Upper lobe of left lung (tissue), 6 donors: ENCODE measurements at regions not wholly inside any gene's neighbourhood (a gene's known extent, or its start where the extent isn't known, plus 50 kb on each side); places are given as distances from the start of the nearest gene placed in this dataset.

Experiments used
- ATAC-seq, 2 donors: fragments of 200-7000 bp; cut with Tn5 transposase; one replicate each; pipeline ENCODE4 v1.9.1; 2022; ENCODE audit warnings: mild to moderate bottlenecking in 2 of 2, moderate library complexity in 2 of 2; ENCODE audit not compliant: low FRiP score in 2 of 2
- DNase-seq, 2 donors: peaks; one replicate each; pipeline ENCODE4 v3.0.0-alpha.2; 2019 to 2020
- H3K27ac ChIP-seq, 4 donors: fragments of 200-600 bp; sonication (generic); one replicate each; pipeline ENCODE4 v1.5.1; 2016 to 2019
- H3K27me3 ChIP-seq, 4 donors: fragments of 200-600 bp; sonication (generic); one replicate each; pipeline ENCODE4 v1.5.1; 2017 to 2019
- H3K36me3 ChIP-seq, 4 donors: fragments of 200-600 bp; sonication (generic); one replicate each; pipeline ENCODE4 v1.5.1; 2016 to 2019
- H3K4me1 ChIP-seq, 4 donors: fragments of 200-600 bp; sonication (generic); one replicate each; pipeline ENCODE4 v1.5.1; 2018 to 2019
- H3K4me3 ChIP-seq, 4 donors: fragments of 200-600 bp; sonication (generic); one replicate each; pipeline ENCODE4 v1.5.1; 2017 to 2019; ENCODE audit warnings: mild to moderate bottlenecking in 2 of 4, moderate library complexity in 1 of 4
- H3K9me3 ChIP-seq, 4 donors: fragments of 200-600 bp; sonication (generic); one replicate each; pipeline ENCODE4 v1.5.1; 2018 to 2019
- EP300 ChIP-seq, 4 donors: sonication (generic); formaldehyde crosslinking; IDR thresholded peaks; one replicate each; pipeline ENCODE4 v1.5.1; 2017; ENCODE audit warnings: antibody characterized with exemption in 4 of 4, control low read depth in 2 of 4
- POLR2A ChIP-seq, 4 donors: fragments of 450-650 bp; IDR thresholded peaks; one replicate each; pipeline ENCODE4 v1.5.1; 2016 to 2017; ENCODE audit warnings: antibody characterized with exemption in 4 of 4, mild to moderate bottlenecking in 2 of 4
- POLR2AphosphoS5 ChIP-seq, 2 donors: sonication (generic); formaldehyde crosslinking; IDR thresholded peaks; one replicate each; pipeline ENCODE4 v1.5.1; 2017; ENCODE audit warnings: antibody characterized with exemption in 2 of 2
- WGBS, 2 donors: methylation state at CpG; one replicate each; pipeline ENCODE4 v1.1.5; 2017 to 2018; 5-methylcytosine and 5-hydroxymethylcytosine counted together
- TF ChIP-seq, protein P1 (sequence below), 6 experiments: fragments of 450-650 bp in 4 of 6; fragments of 200-600 bp in 2 of 6; sonication (generic) in 2 of 6; IDR thresholded peaks; one replicate each; pipeline ENCODE4 v1.5.1; 2016 to 2019; ENCODE audit warnings: antibody characterized with exemption in 6 of 6
- donor health status: DM: no; HTN: no; CAD: no; lungs with moderate emphysema.
- donor health status: DM: no; HTN: yes; CAD: no; lungs with severe emphysema.

DNA sequence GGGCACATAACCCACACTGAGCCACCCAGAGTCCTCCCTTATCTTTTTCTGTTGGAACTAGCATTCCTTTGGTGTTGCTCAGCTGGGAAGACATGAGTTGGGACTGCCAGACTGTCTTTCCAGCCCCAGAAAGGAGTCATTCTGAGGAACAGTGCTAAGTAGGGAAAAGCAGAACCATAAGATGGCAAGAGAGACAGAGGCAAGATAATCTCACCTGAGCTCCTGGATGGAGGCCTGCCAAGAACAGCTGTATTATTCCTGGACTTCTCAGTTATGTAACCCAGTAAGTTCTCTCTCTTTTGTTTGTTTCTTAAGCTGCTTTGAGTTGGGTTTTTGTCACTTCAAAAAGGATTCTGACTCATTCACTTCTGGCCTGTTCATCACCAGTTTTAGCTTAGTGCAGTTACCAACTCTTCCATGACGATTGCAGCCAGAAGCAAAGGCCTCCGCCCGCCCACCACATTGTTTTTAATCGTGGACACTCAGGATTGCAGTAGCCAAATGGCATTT, 134.4 kb downstream of the OMA1 start:
- ATAC-seq = peak in 1 of 2 donors; percentile 12
- H3K36me3 ChIP-seq = no peaks in the 10 kb centered on the region
- WGBS, 2 donors = 91 to 92% methylated on average over 4 of the region's 4 CpGs

DNA sequence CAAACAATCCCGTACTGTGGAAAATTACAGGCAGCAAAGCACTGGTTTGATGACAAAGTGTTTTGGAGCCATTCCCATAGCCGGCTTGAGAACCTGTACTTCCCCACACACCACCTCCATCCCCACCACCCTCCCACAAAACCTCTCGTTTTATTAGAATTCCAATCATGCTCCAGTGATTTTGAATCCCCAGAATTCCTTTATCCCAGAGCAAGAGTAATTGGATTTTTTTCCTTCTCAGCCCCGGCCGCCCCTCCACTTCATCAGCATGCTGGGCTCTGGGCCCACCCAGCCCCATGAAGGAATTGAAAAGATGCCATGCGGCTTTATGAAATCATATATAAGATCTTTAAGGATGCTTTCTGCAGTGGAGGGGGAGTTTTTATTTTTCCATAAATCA, 136.6 kb downstream of the OMA1 start:
- Histone ChIP-seq H3K4me1 (no peaks in the 10 kb centered on the region), H3K27me3 (no peaks in the 10 kb centered on the region), H3K27ac (no peak overlapping the region), H3K9me3 (no peaks in the 10 kb centered on the region), H3K4me3 (no peak overlapping the region), H3K36me3 (no peaks in the 10 kb centered on the region)
- 80 to 82% methylated on average over 6 of the region's 6 CpGs for WGBS, 2 donors
- DNase-seq = no peak
- ATAC-seq = no peak
- no peak for TF ChIP-seq POLR2A (IDR thresholded peaks at IDR 0.05)
- TF ChIP-seq POLR2AphosphoS5 (IDR thresholded peaks at IDR 0.05) = no peak
- TF ChIP-seq EP300 (IDR thresholded peaks at IDR 0.05) = no peak
- TF ChIP-seq, protein P1, sequence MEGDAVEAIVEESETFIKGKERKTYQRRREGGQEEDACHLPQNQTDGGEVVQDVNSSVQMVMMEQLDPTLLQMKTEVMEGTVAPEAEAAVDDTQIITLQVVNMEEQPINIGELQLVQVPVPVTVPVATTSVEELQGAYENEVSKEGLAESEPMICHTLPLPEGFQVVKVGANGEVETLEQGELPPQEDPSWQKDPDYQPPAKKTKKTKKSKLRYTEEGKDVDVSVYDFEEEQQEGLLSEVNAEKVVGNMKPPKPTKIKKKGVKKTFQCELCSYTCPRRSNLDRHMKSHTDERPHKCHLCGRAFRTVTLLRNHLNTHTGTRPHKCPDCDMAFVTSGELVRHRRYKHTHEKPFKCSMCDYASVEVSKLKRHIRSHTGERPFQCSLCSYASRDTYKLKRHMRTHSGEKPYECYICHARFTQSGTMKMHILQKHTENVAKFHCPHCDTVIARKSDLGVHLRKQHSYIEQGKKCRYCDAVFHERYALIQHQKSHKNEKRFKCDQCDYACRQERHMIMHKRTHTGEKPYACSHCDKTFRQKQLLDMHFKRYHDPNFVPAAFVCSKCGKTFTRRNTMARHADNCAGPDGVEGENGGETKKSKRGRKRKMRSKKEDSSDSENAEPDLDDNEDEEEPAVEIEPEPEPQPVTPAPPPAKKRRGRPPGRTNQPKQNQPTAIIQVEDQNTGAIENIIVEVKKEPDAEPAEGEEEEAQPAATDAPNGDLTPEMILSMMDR (IDR thresholded peaks at IDR 0.05) = no peak

More for the DNA sequence above, 134.4 kb downstream of the OMA1 start:
- Histone ChIP-seq H3K4me1 (no peaks in the 10 kb centered on the region), H3K9me3 (no peaks in the 10 kb centered on the region), H3K27ac (no peak overlapping the region), H3K4me3 (no peak overlapping the region), H3K27me3 (no peaks in the 10 kb centered on the region)
- TF ChIP-seq EP300 (IDR thresholded peaks at IDR 0.05) = no peak
- no peak for TF ChIP-seq POLR2AphosphoS5 (IDR thresholded peaks at IDR 0.05)
- TF ChIP-seq, protein P1 (IDR thresholded peaks at IDR 0.05) = no peak
- TF ChIP-seq POLR2A (IDR thresholded peaks at IDR 0.05) = no peak
- no peak for DNase-seq

DNA sequence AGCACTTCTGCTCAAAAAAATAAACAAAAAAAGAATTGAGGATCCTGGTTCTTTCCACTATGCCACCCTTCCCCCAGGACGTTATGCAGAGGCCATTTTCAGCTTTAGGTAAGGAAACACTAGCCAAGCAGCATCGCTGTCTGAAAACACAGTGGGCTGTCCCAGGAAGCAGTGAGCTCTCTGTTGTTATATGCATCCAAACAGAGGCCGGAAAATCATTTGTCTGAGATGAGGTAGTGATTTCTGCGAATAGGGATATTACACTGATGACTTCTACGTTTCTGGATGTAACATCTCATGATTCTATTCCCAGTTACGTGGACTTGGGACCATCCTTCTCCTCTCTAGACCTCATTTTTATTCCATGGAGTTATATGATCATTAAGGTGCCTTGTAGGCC, 137.2 kb downstream of the OMA1 start:
- ATAC-seq = no peak

DNA sequence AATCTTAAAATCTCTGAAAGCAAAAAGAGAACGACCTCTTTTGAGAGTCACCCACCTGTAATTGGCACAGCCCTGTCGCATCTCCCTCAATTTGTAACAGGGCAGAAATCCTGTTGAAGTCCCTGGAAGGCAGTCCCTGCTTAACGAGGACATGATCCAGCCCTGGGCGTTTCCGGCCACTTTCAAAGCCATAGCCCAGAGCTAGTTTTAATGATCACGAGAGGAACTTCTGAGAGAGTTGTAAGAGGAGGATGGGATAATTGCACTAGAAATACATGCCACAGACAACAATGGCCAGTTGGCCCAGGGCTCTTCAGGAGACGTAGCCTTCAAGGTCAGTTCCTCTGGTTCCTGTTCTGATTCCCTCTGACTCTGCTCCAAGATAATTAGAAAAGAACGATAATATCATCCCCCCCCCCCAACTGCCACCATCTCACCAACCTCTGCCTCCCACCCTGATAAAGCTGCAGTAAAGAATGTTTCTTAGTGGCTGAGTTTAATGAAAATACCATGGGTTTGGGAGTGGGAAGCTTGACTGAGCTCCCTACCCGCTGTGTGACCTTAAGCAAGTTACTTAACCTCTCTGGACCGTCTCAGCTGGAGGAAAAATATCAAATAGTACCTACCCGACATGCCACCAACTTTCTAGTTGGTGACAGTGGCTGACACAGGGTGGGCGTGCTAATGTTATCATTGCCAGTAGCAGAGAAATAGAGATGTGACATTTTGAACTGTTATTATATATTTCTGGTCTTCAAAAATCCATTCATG, 140.0 kb downstream of the OMA1 start:
- Histone ChIP-seq H3K4me3 (no peak overlapping the region), H3K36me3 (no peaks in the 10 kb centered on the region), H3K4me1 (no peaks in the 10 kb centered on the region), H3K27ac (no peak overlapping the region), H3K27me3 (no peaks in the 10 kb centered on the region), H3K9me3 (no peaks in the 10 kb centered on the region)
- WGBS, 2 donors = 84 to 86% methylated on average over 12 of the region's 12 CpGs
- ATAC-seq = no peak
- no peak for TF ChIP-seq POLR2AphosphoS5 (IDR thresholded peaks at IDR 0.05)
- no peak for TF ChIP-seq POLR2A (IDR thresholded peaks at IDR 0.05)
- TF ChIP-seq EP300 (IDR thresholded peaks at IDR 0.05) = no peak
- TF ChIP-seq, protein P1 (IDR thresholded peaks at IDR 0.05) = no peak
- no peak for DNase-seq

More for the DNA sequence above, 137.2 kb downstream of the OMA1 start:
- Histone ChIP-seq H3K27me3 (no peaks in the 10 kb centered on the region), H3K9me3 (no peaks in the 10 kb centered on the region), H3K36me3 (no peaks in the 10 kb centered on the region), H3K27ac (no peak overlapping the region), H3K4me1 (no peaks in the 10 kb centered on the region), H3K4me3 (no peak overlapping the region)
- WGBS, 2 donors = 85 to 92% methylated on average over 6 of the region's 6 CpGs
- TF ChIP-seq POLR2A (IDR thresholded peaks at IDR 0.05) (no peak), EP300 (IDR thresholded peaks at IDR 0.05) (no peak), POLR2AphosphoS5 (IDR thresholded peaks at IDR 0.05) (no peak)
- TF ChIP-seq, protein P1 (IDR thresholded peaks at IDR 0.05) = no peak
- no peak for DNase-seq

DNA sequence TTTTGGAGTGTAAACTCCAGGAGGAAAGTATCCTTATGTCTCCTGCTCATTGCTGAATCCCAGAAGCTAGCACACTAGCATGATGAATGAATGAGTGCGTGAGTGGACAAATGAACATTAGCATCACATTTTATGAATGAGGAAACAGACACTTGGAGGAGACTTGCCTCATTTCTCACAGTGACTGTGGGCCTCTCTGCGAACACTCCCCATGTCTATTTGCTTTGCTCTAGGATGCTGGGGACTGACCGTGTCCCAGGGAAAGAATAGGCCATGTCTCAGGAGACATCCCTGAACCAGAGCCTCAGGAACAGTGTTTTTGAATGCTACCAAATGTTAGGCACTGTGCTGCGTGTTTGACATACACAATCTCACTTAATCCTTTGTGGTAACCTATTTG, 140.9 kb downstream of the OMA1 start:
- no peak overlapping the region for H3K4me3 ChIP-seq
- no peaks in the 10 kb centered on the region for H3K27me3 ChIP-seq
- TF ChIP-seq POLR2AphosphoS5 (IDR thresholded peaks at IDR 0.05) = no peak
- TF ChIP-seq POLR2A (IDR thresholded peaks at IDR 0.05) = no peak
- TF ChIP-seq, protein P1 (IDR thresholded peaks at IDR 0.05) = no peak
- no peak for TF ChIP-seq EP300 (IDR thresholded peaks at IDR 0.05)
- WGBS, 2 donors = 98 to 100% methylated on average over 4 of the region's 4 CpGs
- H3K36me3 ChIP-seq = no peaks in the 10 kb centered on the region
- H3K4me1 ChIP-seq = no peaks in the 10 kb centered on the region
- ATAC-seq (no peak), DNase-seq (no peak)
- no peak overlapping the region for H3K27ac ChIP-seq
- no peaks in the 10 kb centered on the region for H3K9me3 ChIP-seq
